NCI-H2171 (cell line): ENCODE measurements at regions not wholly inside any gene's neighbourhood (a gene's known extent, or its start where the extent isn't known, plus 50 kb on each side); places are given as distances from the start of the nearest gene placed in this dataset.
"Not testable (repeated sequence)": the region's sequence is repeated elsewhere in the genome, so short reads cannot be mapped to it uniquely, and the experiment has no call there.

Experiments
- DNase-seq: peaks from one replicate; lab custom pipeline; 2025; lab: John Stamatoyannopoulos, UW

GRCh38 chr14:41072776-41073175, 533.9 kb upstream of the LRFN5 start:
- no peak for DNase-seq

GRCh38 chr14:41071351-41071750, 535.3 kb upstream of the LRFN5 start:
- DNase-seq = no peak

DNA sequence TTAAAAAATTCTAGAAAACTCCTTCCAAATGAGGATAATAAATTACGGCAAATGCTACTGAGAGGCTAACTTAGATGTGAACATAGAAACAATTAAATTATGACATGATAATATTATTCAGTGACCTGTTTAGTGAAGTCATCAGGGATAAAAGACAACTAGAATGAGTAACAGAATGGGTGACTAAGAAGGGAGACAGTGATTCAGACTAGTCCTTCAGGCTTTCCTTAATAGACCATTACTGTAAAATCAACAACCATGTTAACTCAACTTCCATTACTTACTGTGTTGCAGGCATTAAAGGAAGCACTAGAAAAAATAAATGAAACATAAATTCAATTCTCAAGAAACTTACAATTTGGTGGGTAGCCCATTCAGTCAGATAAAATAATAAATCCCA, 543.9 kb upstream of the LRFN5 start:
- DNase-seq = no peak

DNA sequence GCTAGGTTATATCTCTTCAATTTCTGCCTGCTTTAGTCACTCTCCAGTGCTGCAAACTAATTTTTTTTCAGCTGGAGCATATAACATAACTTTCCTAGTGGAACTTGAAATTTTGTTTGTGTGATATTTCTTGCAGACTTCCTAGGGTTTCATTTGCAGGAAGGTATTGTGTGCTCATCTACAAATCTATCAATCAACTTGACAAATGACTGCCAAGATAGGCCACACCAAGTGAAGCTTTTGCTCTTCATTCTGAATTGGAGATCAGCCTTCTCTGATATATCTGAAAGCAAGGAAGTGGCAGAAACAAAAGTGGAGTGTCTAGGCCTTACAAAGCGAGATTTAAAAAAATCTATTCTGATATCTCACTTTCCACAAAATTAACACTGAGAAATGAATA, 551.1 kb upstream of the LRFN5 start:
- no peak for DNase-seq

DNA sequence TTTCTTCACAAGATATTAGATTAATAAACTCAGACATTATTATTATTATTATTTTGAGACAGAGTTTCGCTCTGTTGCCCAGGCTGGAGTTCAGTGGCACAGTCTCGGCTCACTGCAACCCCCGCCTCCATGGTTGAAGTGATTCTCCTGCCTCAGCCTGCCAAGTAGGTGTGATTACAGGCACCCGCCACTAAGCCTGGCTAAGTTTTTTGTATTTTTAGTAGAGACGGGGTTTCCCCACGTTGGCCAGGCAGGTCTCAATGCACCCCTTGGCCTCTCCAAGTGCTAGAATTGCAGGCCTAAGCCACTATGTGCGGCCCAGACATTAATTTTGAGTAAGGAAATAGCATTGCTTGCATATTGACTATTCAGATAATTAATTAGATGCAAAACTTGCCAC, 554.9 kb upstream of the LRFN5 start:
- no peak for DNase-seq

DNA sequence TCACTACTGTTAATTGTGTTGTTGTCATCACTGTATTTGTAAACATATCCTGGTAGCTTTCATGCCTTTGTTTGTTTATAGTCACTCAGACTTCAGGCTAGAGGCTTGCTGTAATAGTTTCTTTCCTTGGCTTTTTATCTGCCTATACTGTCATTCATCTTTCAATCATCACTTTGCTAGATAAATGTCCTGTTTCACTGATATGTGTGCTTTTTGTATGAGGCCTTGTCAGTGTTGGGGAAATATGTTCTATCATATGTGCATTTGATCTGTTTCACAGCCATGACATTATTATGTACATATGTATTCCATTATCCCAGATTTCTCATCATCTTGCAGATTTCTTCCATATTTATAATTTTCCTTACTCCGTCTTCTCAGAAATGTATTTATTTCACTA, 558.9 kb upstream of the LRFN5 start:
- no peak for DNase-seq

- DNase-seq = no peak
These were observed 569.3 kb upstream of the LRFN5 start for GRCh38 chr14:41037388-41037787.

GRCh38 chr14:41034969-41035368, 571.7 kb upstream of the LRFN5 start:
- DNase-seq = no peak

GRCh38 chr14:41022932-41023331, 583.7 kb upstream of the LRFN5 start:
- no peak for DNase-seq

GRCh38 chr14:41016213-41016612, 590.5 kb upstream of the LRFN5 start:
- DNase-seq = no peak

GRCh38 chr14:41000350-41000749, 606.3 kb upstream of the LRFN5 start:
- DNase-seq = no peak

- DNase-seq = no peak
These were observed 617.4 kb upstream of the LRFN5 start for GRCh38 chr14:40989260-40989659.

GRCh38 chr14:40987481-40987880, 619.2 kb upstream of the LRFN5 start:
- DNase-seq = no peak

- no peak for DNase-seq
These were observed 620.0 kb upstream of the LRFN5 start for GRCh38 chr14:40986655-40987054.

DNA sequence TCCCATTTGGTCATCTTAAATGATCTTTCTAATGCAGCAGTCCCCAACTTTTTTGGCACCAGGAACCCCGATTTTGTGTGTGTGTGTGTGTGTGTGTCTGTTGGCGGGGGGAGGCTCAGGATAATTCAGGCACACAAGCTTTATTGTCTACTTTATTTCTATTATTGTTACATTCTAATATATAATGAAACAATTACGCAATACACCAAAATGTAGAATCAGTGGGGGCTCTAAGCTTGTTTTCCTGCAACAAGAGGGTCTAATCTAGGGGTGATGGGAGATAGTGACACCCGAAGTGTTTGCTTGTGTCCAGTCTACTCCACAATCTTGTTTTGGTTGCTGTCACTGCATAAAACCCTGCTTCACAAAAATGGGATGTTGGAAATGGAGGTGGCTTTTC, 621.1 kb upstream of the LRFN5 start:
- no peak for DNase-seq

DNA sequence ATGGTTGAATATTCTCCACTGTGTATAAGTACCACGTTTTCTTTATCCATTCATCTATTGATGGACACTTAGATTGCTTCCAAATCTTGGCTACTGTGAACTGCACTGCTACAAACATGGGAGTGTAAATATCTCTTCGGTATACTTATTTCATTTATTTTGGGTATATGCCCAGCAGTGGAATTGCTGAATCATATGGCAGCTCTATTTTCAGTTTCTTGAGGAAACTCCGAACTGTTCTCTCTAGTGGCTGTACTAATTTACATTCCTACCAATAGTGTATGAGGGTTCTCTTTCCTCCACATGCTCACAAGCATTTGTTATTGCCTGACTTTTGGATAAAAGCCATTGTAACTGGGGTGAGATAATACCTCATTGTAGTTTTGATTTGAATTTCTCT, 623.1 kb upstream of the LRFN5 start:
- no peak for DNase-seq

DNA sequence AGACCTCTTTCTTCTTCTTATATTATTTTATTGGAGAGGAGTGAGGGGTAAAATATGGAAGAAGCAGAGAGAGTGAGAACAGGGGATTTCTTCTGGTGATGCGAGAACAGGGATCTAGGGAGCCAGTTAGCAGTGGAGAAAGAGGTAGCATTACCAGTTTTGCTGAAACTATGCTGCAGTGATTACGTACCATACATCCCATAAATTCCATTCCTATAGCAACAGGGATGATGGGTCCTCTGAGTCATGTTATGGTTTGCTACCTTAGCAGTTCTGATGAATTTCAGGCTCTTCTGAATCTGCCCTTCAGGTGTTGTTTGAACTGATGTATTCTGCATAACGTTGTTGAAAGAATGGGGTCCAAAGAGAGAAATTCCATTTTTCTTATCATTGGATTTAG, 625.4 kb upstream of the LRFN5 start:
- DNase-seq = no peak

DNA sequence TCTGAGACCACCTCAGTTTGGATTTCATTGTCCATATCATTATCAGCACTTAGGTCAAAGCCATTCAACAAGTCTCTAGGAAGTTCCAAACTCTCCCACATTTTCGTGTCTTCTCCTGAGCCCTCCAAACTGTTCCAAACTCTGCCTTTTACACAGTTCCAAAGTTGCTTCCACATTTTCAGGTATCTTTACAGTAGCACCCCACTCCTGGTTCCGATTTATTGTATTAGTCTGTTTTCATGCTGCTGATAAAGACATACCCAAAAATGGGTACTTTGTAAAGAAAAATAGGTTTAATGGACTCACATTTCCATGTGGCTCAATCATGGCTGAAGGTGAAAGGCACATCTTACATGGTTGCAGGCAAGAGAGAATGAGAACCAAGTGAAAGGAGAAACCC, 646.4 kb upstream of the LRFN5 start:
- not testable (repeated sequence) for DNase-seq

DNA sequence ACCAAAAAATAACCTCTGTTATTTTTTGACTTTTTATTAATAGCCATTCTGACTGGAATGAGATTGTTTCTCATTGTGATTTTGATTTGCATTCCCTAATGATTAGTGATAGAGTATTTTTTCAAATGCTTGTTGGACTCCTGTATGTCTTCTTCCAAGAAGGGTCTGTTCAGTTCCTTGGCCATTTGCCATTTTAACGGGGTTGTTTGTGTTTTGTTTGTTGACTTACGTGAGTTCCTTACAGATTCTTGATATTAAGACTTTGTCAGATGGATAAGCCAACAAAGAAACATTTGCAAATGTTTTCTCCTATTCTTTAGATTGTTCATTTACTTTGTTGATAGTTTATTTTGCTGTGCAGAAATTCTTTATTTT, 651.6 kb upstream of the LRFN5 start:
- DNase-seq = no peak

GRCh38 chr14:40954448-40955130, 652.1 kb upstream of the LRFN5 start:
- not testable (repeated sequence) for DNase-seq

GRCh38 chr14:40944521-40944920, 662.2 kb upstream of the LRFN5 start:
- no peak for DNase-seq

DNA sequence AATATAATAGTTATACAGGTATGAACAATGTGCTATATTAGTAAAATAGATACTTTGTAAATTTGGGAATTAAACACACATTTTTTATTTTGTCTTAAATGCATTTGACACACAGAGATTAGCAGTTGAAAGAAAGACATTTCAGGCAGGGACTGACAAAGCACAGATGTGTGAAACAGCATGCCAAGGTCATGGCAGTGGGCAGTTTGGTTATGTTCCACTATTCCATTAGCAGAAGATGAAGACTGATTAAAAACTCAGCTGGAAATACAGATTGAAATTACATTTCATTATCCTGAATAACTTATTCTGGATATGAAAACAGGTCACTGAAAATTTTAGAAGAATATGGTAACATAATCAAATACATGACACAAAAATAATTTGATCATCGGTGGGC, 669.8 kb upstream of the LRFN5 start:
- DNase-seq = no peak

- DNase-seq = no peak
These were observed 686.3 kb upstream of the LRFN5 start for GRCh38 chr14:40920380-40920779.

GRCh38 chr14:40911141-40911540, 695.5 kb upstream of the LRFN5 start:
- DNase-seq = no peak

DNA sequence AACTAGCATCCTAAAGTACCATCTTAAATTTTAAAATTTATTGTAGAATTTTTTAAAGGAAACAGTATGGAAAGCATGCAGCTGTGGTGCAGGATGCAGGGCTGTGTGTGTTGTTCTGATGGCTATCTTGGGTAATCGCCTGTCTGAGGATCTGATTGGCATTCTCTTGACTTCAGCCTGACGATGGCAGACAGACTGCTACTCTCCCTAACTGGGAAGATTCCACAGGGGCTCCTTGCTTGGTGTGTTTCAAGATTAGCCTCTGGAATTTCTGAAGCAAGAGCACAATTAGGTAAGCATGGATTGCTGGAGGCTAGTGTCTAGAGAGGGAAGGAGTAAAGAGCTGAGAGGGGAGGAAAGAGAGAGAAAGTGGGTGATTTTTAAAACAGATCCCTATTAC, 696.8 kb upstream of the LRFN5 start:
- DNase-seq = no peak
